Endothelial cell of umbilical vein (primary cell): ENCODE measurements at regions not wholly inside any gene's neighbourhood (a gene's known extent, or its start where the extent isn't known, plus 50 kb on each side); places are given as distances from the start of the nearest gene placed in this dataset.

Source experiments
- BruUV-seq: library from RNA; stranded (reverse); fragments of 400-500 nt; replicated peaks from 2 replicates; lab custom pipeline; 2021; lab: Mats Ljungman, UMichigan
- CTCF ChIA-PET: fragments of 300-600, 350-600 bp; sonication (Branson Sonifier 250); formaldehyde crosslinking; loops from one replicate; lab custom pipeline; 2021; ENCODE audit warnings: antibody characterized with exemption, inconsistent platforms; lab: Charles Lee
- POLR2A ChIA-PET: fragments of 300-600, 350-600 bp; sonication (Branson Sonifier 250); formaldehyde crosslinking; loops from one replicate; lab custom pipeline; 2021; ENCODE audit warnings: antibody characterized with exemption, inconsistent platforms; lab: Charles Lee
- DNase-seq: peaks from one replicate; pipeline ENCODE4 v3.0.0-alpha.2; 2011; ENCODE audit warnings: low read depth, low spot score
- FAIRE-seq: peaks from 2 replicates; lab custom pipeline; 2011; peaks lifted over from hg19 to GRCh38; lab: Jason Lieb, UNC
- H2AFZ ChIP-seq: 2 replicates; pipeline ENCODE4 v1.6.0; 2012; ENCODE audit warnings: low read depth, low read length, control low read depth, inconsistent platforms
- H3K27ac ChIP-seq: 2 replicates; pipeline ENCODE4 v1.5.1; 2011; ENCODE audit warnings: low read depth, mild to moderate bottlenecking, control low read depth, low read length, moderate library complexity; ENCODE audit not compliant: insufficient read depth
- H3K27me3 ChIP-seq, 2 experiments: 2 replicates each; pipeline versions ENCODE4 v1.6.0 to v1.6.1; 2011; ENCODE audit warnings: low read length in 2 of 2, mixed read lengths in 1 of 2; ENCODE audit not compliant: control insufficient read depth in 2 of 2, insufficient read depth in 2 of 2
- H3K36me3 ChIP-seq, 2 experiments: 2 replicates in 1 of 2; 3 replicates in 1 of 2; pipeline ENCODE4 v1.5.1; 2011; ENCODE audit warnings: low read length in 2 of 2, mild to moderate bottlenecking in 1 of 2, moderate library complexity in 1 of 2; ENCODE audit not compliant: control insufficient read depth in 2 of 2, insufficient read depth in 2 of 2; ENCODE audit errors: extremely low read depth in 1 of 2
- H3K4me1 ChIP-seq: 3 replicates; pipeline ENCODE4 v1.5.1; 2011; ENCODE audit warnings: mild to moderate bottlenecking, low read length; ENCODE audit not compliant: control insufficient read depth, insufficient read depth; ENCODE audit errors: extremely low read depth
- H3K4me2 ChIP-seq: 2 replicates; pipeline ENCODE4 v1.6.1; 2011; ENCODE audit warnings: low read length, control low read depth, mixed read lengths; ENCODE audit not compliant: insufficient read depth
- H3K4me3 ChIP-seq, 3 experiments: fragments of 200-600 bp in 1 of 3; sonication (generic), shearing (Covaris generic) in 1 of 3; replicated peaks in 1 of 3; 2 replicates each; pipeline ENCODE4 v1.5.1; 2011 to 2016; ENCODE audit warnings: control low read depth in 3 of 3, low read length in 3 of 3, mild to moderate bottlenecking in 2 of 3, inconsistent platforms in 1 of 3, low read depth in 1 of 3, moderate library complexity in 1 of 3; ENCODE audit not compliant: insufficient read depth in 1 of 3
- H3K79me2 ChIP-seq: 2 replicates; pipeline ENCODE4 v1.6.0; 2012; ENCODE audit warnings: low read length, inconsistent platforms; ENCODE audit not compliant: control insufficient read depth, insufficient read depth
- H3K9ac ChIP-seq: replicated peaks from 2 replicates; pipeline ENCODE3; 2011; ENCODE audit warnings: low read length, control low read depth; ENCODE audit not compliant: insufficient read depth; ENCODE audit errors: extremely low read depth
- H3K9me1 ChIP-seq: replicated peaks from 3 replicates; pipeline ENCODE4 v1.6.0; 2011; ENCODE audit warnings: mild to moderate bottlenecking, low read length; ENCODE audit not compliant: control insufficient read depth, insufficient read depth; ENCODE audit errors: extremely low read depth
- H3K9me3 ChIP-seq: replicated peaks from 2 replicates; pipeline ENCODE4 v1.5.1; 2012; ENCODE audit warnings: low read length, inconsistent platforms; ENCODE audit not compliant: control insufficient read depth, insufficient read depth
- H4K20me1 ChIP-seq: replicated peaks from 2 replicates; pipeline ENCODE3; 2011; ENCODE audit warnings: mild to moderate bottlenecking, low read length; ENCODE audit not compliant: control insufficient read depth, insufficient read depth; ENCODE audit errors: extremely low read depth
- EZH2 ChIP-seq: IDR thresholded peaks from 2 replicates; pipeline ENCODE4 v1.6.1; 2012; ENCODE audit warnings: borderline replicate concordance, low read depth, mild to moderate bottlenecking, moderate library complexity, low read length, inconsistent platforms; ENCODE audit not compliant: severe bottlenecking
- FOS ChIP-seq: IDR thresholded peaks from 2 replicates; pipeline ENCODE4 v1.6.1; 2011; ENCODE audit warnings: mild to moderate bottlenecking, low read length, moderate library complexity, borderline replicate concordance; ENCODE audit not compliant: insufficient read depth
- GATA2 ChIP-seq: IDR thresholded peaks from 2 replicates; pipeline ENCODE4 v1.7.0; 2011; ENCODE audit warnings: low read depth, mild to moderate bottlenecking, moderate library complexity, mixed read lengths, low read length; ENCODE audit not compliant: insufficient read length, insufficient read depth
- JUN ChIP-seq: IDR thresholded peaks from 2 replicates; pipeline ENCODE4 v1.6.1; 2011; ENCODE audit warnings: borderline replicate concordance, low read depth; ENCODE audit not compliant: insufficient read length, insufficient read depth
- MYC ChIP-seq: IDR thresholded peaks from one replicate; pipeline ENCODE4 v1.6.1; 2011; ENCODE audit warnings: mild to moderate bottlenecking, low read depth, low read length
- POLR2A ChIP-seq: IDR thresholded peaks from 2 replicates; pipeline ENCODE4 v1.6.1; 2012; ENCODE audit warnings: low read depth, mild to moderate bottlenecking, control low read depth, low read length
- POLR2AphosphoS5 ChIP-seq: IDR thresholded peaks from 2 replicates; pipeline ENCODE4 v1.6.1; 2012; ENCODE audit warnings: low read depth, mild to moderate bottlenecking, control low read depth, low read length, moderate library complexity; ENCODE audit not compliant: insufficient read depth
- dilution Hi-C: fragments of 300-500 bp; cut with MboI; formaldehyde crosslinking; loops from one replicate; pipeline ENCODE4 v1.15.0; 2019; ENCODE audit warnings: low sequenced_read_pairs; ENCODE audit not compliant: extremely low pct_ligation_motif_present
- intact Hi-C: fragments of 100-400 bp; cut with micrococcal nuclease; formaldehyde crosslinking; loops from one replicate; pipeline ENCODE4 v1.10.0; 2022
- TF ChIP-seq, protein P1 (sequence below): IDR thresholded peaks from 2 replicates; pipeline ENCODE4 v1.6.1; 2011; ENCODE audit not compliant: insufficient read depth, insufficient read length
- TF ChIP-seq, protein P2 (sequence below), 2 donors: IDR thresholded peaks; 1 replicate in 1 of 2; 2 replicates in 1 of 2; pipeline ENCODE4 v1.5.1; 2011; ENCODE audit warnings: low read length in 2 of 2, mild to moderate bottlenecking in 2 of 2, moderate library complexity in 2 of 2, control low read depth in 1 of 2, inconsistent platforms in 1 of 2, low read depth in 1 of 2; ENCODE audit not compliant: insufficient read depth in 1 of 2; ENCODE audit errors: extremely low read depth in 1 of 2

GRCh38 chr10:58091886-58092285 is 175.8 kb downstream of the IPMK start:
- dilution Hi-C loops, result no loop called here
- Histone ChIP-seq H3K9ac (no peak overlapping the region), H3K36me3 (no peaks in the 10 kb centered on the region), H4K20me1 (no peaks in the 10 kb centered on the region), H3K4me3 (no peak overlapping the region), H3K4me2 (no peak overlapping the region), H3K27ac (no peak overlapping the region), H3K27me3 (no peaks in the 10 kb centered on the region), H2AFZ (no peak overlapping the region), H3K9me1 (no peaks in the 10 kb centered on the region), H3K79me2 (no peaks in the 10 kb centered on the region), H3K4me1 (no peaks in the 10 kb centered on the region), H3K9me3 (no peaks in the 10 kb centered on the region)
- intact Hi-C loops, result no loop called here
- ChIA-PET POLR2A (no interaction called here), CTCF (no interaction called here)
- FAIRE-seq (no peak), DNase-seq (no peak)
- BruUV-seq, result no TSS peak
- no peak for TF ChIP-seq JUN
- no peak for TF ChIP-seq MYC
- TF ChIP-seq, protein P1, sequence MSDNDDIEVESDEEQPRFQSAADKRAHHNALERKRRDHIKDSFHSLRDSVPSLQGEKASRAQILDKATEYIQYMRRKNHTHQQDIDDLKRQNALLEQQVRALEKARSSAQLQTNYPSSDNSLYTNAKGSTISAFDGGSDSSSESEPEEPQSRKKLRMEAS, result no peak
- TF ChIP-seq POLR2AphosphoS5, result no peak
- TF ChIP-seq GATA2, result no peak
- TF ChIP-seq, protein P2, sequence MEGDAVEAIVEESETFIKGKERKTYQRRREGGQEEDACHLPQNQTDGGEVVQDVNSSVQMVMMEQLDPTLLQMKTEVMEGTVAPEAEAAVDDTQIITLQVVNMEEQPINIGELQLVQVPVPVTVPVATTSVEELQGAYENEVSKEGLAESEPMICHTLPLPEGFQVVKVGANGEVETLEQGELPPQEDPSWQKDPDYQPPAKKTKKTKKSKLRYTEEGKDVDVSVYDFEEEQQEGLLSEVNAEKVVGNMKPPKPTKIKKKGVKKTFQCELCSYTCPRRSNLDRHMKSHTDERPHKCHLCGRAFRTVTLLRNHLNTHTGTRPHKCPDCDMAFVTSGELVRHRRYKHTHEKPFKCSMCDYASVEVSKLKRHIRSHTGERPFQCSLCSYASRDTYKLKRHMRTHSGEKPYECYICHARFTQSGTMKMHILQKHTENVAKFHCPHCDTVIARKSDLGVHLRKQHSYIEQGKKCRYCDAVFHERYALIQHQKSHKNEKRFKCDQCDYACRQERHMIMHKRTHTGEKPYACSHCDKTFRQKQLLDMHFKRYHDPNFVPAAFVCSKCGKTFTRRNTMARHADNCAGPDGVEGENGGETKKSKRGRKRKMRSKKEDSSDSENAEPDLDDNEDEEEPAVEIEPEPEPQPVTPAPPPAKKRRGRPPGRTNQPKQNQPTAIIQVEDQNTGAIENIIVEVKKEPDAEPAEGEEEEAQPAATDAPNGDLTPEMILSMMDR (IDR thresholded peaks at IDR 0.05; ENCODE audit: extremely low read depth in 1 of 2, insufficient read depth in 1 of 2, low read depth in 1 of 2, low read length in 2 of 2), result no peak
- no peak for TF ChIP-seq POLR2A
- TF ChIP-seq EZH2, result no peak
- no peak for TF ChIP-seq FOS
